Glutamatergic neuron (in vitro differentiated cells): ENCODE measurements at regions not wholly inside any gene's neighbourhood (a gene's known extent, or its start where the extent isn't known, plus 50 kb on each side); places are given as distances from the start of the nearest gene placed in this dataset.

Experiments used
- DNase-seq: peaks from one replicate; pipeline ENCODE4 v3.0.0; 2022
- H3K27ac Mint-ChIP-seq: one replicate; pipeline ENCODE4 v1.8.0; 2020; ENCODE audit warnings: mild to moderate bottlenecking, mixed read lengths, inconsistent platforms; ENCODE audit not compliant: unreplicated experiment
- H3K27me3 Mint-ChIP-seq: one replicate; pipeline ENCODE4 v1.8.0; 2020; ENCODE audit warnings: mild to moderate bottlenecking, moderate library complexity, mixed read lengths, inconsistent platforms; ENCODE audit not compliant: unreplicated experiment
- H3K36me3 Mint-ChIP-seq: one replicate; pipeline ENCODE4 v1.8.0; 2020; ENCODE audit warnings: mild to moderate bottlenecking, mixed read lengths, inconsistent platforms; ENCODE audit not compliant: unreplicated experiment
- H3K4me1 Mint-ChIP-seq: one replicate; pipeline ENCODE4 v1.8.0; 2020; ENCODE audit warnings: mild to moderate bottlenecking, low read depth, mixed read lengths, inconsistent platforms; ENCODE audit not compliant: unreplicated experiment
- H3K4me3 Mint-ChIP-seq: one replicate; pipeline ENCODE4 v1.8.0; 2020; ENCODE audit warnings: mild to moderate bottlenecking, mixed read lengths, inconsistent platforms; ENCODE audit not compliant: unreplicated experiment
- H3K9me3 Mint-ChIP-seq: one replicate; pipeline ENCODE4 v1.8.0; 2020; ENCODE audit warnings: mild to moderate bottlenecking, moderate library complexity, mixed read lengths, inconsistent platforms; ENCODE audit not compliant: unreplicated experiment
- CTCF ChIP-seq: fragments of 200-600 bp; sonication (generic); IDR thresholded peaks from one replicate; pipeline ENCODE4 v1.5.0; 2021; ENCODE audit not compliant: partially characterized antibody, unreplicated experiment

GRCh38 chr12:89933911-89934310 is 225.3 kb upstream of the ATP2B1 start:
- H3K9me3 Mint-ChIP-seq = no peaks in the 10 kb centered on the region
- no peaks in the 10 kb centered on the region for H3K4me1 Mint-ChIP-seq
- H3K4me3 Mint-ChIP-seq = no peak overlapping the region
- no peak overlapping the region for H3K27ac Mint-ChIP-seq
- H3K27me3 Mint-ChIP-seq = no peaks in the 10 kb centered on the region
- no peaks in the 10 kb centered on the region for H3K36me3 Mint-ChIP-seq
- TF ChIP-seq CTCF = no peak
- no peak for DNase-seq

- no peaks in the 10 kb centered on the region for H3K9me3 Mint-ChIP-seq
- DNase-seq = no peak
- H3K27ac Mint-ChIP-seq = no peak overlapping the region
- TF ChIP-seq CTCF = no peak
- no peaks in the 10 kb centered on the region for H3K27me3 Mint-ChIP-seq
- no peak overlapping the region for H3K4me3 Mint-ChIP-seq
- H3K4me1 Mint-ChIP-seq = no peaks in the 10 kb centered on the region
- no peaks in the 10 kb centered on the region for H3K36me3 Mint-ChIP-seq
Observed at GRCh38 chr12:89932954-89933353, 224.3 kb upstream of the ATP2B1 start.

GRCh38 chr12:89928467-89928866 is 219.8 kb upstream of the ATP2B1 start:
- Mint-ChIP-seq H3K27ac (no peak overlapping the region), H3K36me3 (no peaks in the 10 kb centered on the region), H3K9me3 (no peaks in the 10 kb centered on the region), H3K4me3 (no peak overlapping the region), H3K27me3 (no peaks in the 10 kb centered on the region), H3K4me1 (no peaks in the 10 kb centered on the region)
- no peak for DNase-seq
- TF ChIP-seq CTCF = no peak

- H3K9me3 Mint-ChIP-seq = no peaks in the 10 kb centered on the region
Observed at GRCh38 chr12:89927226-89927698, 218.6 kb upstream of the ATP2B1 start.

GRCh38 chr12:89924191-89924590 is 215.6 kb upstream of the ATP2B1 start:
- DNase-seq = no peak
- Mint-ChIP-seq H3K27me3 (no peaks in the 10 kb centered on the region), H3K9me3 (no peaks in the 10 kb centered on the region), H3K36me3 (no peaks in the 10 kb centered on the region), H3K4me1 (no peaks in the 10 kb centered on the region), H3K4me3 (no peak overlapping the region), H3K27ac (no peak overlapping the region)
- no peak for TF ChIP-seq CTCF

More at GRCh38 chr12:89927226-89927698, 218.6 kb upstream of the ATP2B1 start:
- DNase-seq = no peak
- H3K27me3 Mint-ChIP-seq = no peaks in the 10 kb centered on the region
- no peaks in the 10 kb centered on the region for H3K36me3 Mint-ChIP-seq
- no peak for TF ChIP-seq CTCF
- H3K27ac Mint-ChIP-seq = no peak overlapping the region
- H3K4me3 Mint-ChIP-seq = no peak overlapping the region
- H3K4me1 Mint-ChIP-seq = no peaks in the 10 kb centered on the region
